Panc1 (cell line): ENCODE measurements at regions not wholly inside any gene's neighbourhood (a gene's known extent, or its start where the extent isn't known, plus 50 kb on each side); places are given as distances from the start of the nearest gene placed in this dataset.

Experiments used
- ATAC-seq: fragments of 200-7000 bp; cut with Tn5 transposase; 2 replicates; pipeline ENCODE4 v1.9.1; 2020; ENCODE audit warnings: mild to moderate bottlenecking, moderate library complexity
- BruUV-seq: library from RNA; stranded (reverse); fragments of 400-500 nt; replicated peaks from 2 replicates; lab custom pipeline; 2021; lab: Mats Ljungman, UMichigan
- CTCF ChIA-PET: fragments of 300-600 bp; sonication (Branson Sonifier 250); formaldehyde crosslinking; loops from one replicate; lab custom pipeline; 2022; ENCODE audit warnings: antibody characterized with exemption; lab: Charles Lee
- POLR2A ChIA-PET: fragments of 300-600 bp; sonication (Branson Sonifier 250); formaldehyde crosslinking; loops from one replicate; lab custom pipeline; 2022; ENCODE audit warnings: antibody characterized with exemption; lab: Charles Lee
- DNase-seq: peaks from one replicate; pipeline ENCODE4 v3.0.0-alpha.2; 2010; ENCODE audit warnings: low read depth, low spot score
- H3K27ac ChIP-seq: 2 replicates; pipeline ENCODE4 v1.5.1; 2011; ENCODE audit warnings: mild to moderate bottlenecking, low read length, inconsistent platforms
- H3K27me3 ChIP-seq: fragments of 200-500 bp; sonication (Bioruptor generic); 2 replicates; pipeline ENCODE4 v1.6.0; 2014; ENCODE audit warnings: low read length, inconsistent platforms; ENCODE audit not compliant: control insufficient read depth, insufficient read depth
- H3K36me3 ChIP-seq: fragments of 200-500 bp; sonication (Bioruptor generic); 2 replicates; pipeline ENCODE4 v1.5.1; 2014; ENCODE audit warnings: inconsistent platforms, mild to moderate bottlenecking, low read length, moderate library complexity; ENCODE audit not compliant: control insufficient read depth, insufficient read depth
- H3K4me1 ChIP-seq: 2 replicates; pipeline ENCODE4 v1.5.1; 2011; ENCODE audit warnings: inconsistent platforms, mild to moderate bottlenecking, low read length, moderate library complexity; ENCODE audit not compliant: control insufficient read depth, insufficient read depth
- H3K4me3 ChIP-seq, 2 experiments: 2 replicates each; pipeline ENCODE4 v1.5.1; 2011 to 2012; ENCODE audit warnings: low read depth in 2 of 2, low read length in 2 of 2, mild to moderate bottlenecking in 2 of 2, inconsistent platforms in 1 of 2, moderate library complexity in 1 of 2
- H3K9me3 ChIP-seq: fragments of 200-500 bp; sonication (Bioruptor generic); 2 replicates; pipeline ENCODE4 v1.5.1; 2014; ENCODE audit warnings: low read depth, mild to moderate bottlenecking, inconsistent platforms, low read length, moderate library complexity; ENCODE audit not compliant: control insufficient read depth, insufficient read depth
- POLR2AphosphoS5 ChIP-seq: IDR thresholded peaks from 2 replicates; pipeline ENCODE4 v1.6.1; 2012; ENCODE audit warnings: mild to moderate bottlenecking, low read depth, low read length, moderate library complexity
- REST ChIP-seq, 2 experiments: IDR thresholded peaks; 2 replicates each; pipeline ENCODE4 v1.6.1; 2011 to 2012; ENCODE audit warnings: low read depth in 2 of 2, control low read depth in 1 of 2, low read length in 1 of 2, mild to moderate bottlenecking in 1 of 2, moderate library complexity in 1 of 2; ENCODE audit not compliant: insufficient read depth in 1 of 2
- SIN3A ChIP-seq: IDR thresholded peaks from 2 replicates; pipeline ENCODE4 v1.6.1; 2012; ENCODE audit warnings: low read depth, mild to moderate bottlenecking, low read length, moderate library complexity, borderline replicate concordance; ENCODE audit not compliant: insufficient read depth
- TCF7L2 ChIP-seq: IDR thresholded peaks from 2 replicates; pipeline ENCODE4 v1.6.1; 2011; ENCODE audit warnings: mild to moderate bottlenecking, low read depth, low read length, inconsistent platforms
- in situ Hi-C: cut with HindIII; loops from 2 replicates; pipeline ENCODE4 v1.10.0; 2016; ENCODE audit warnings: low sequenced_read_pairs, low pct_unique_long_range_greater_than_20kb
- intact Hi-C: fragments of 100-400 bp; cut with micrococcal nuclease; formaldehyde crosslinking; loops from one replicate; pipeline ENCODE4 v1.10.0; 2022; ENCODE audit not compliant: unreplicated experiment
- TF ChIP-seq, protein P1 (sequence below): fragments of 450-650 bp; IDR thresholded peaks from 2 replicates; pipeline ENCODE4 v1.5.1; 2017; ENCODE audit warnings: mild to moderate bottlenecking

- no peak overlapping the region for H3K4me3 ChIP-seq
- H3K4me1 ChIP-seq: peaks cover 37% of the 10 kb centered on the region
- TF ChIP-seq REST (IDR thresholded peaks at IDR 0.05; ENCODE audit: insufficient read depth in 1 of 2, low read depth in 2 of 2, low read length in 1 of 2): no peak
- TF ChIP-seq POLR2AphosphoS5: no peak
- TF ChIP-seq TCF7L2: no peak
- no peak for TF ChIP-seq SIN3A
- TF ChIP-seq, protein P1, sequence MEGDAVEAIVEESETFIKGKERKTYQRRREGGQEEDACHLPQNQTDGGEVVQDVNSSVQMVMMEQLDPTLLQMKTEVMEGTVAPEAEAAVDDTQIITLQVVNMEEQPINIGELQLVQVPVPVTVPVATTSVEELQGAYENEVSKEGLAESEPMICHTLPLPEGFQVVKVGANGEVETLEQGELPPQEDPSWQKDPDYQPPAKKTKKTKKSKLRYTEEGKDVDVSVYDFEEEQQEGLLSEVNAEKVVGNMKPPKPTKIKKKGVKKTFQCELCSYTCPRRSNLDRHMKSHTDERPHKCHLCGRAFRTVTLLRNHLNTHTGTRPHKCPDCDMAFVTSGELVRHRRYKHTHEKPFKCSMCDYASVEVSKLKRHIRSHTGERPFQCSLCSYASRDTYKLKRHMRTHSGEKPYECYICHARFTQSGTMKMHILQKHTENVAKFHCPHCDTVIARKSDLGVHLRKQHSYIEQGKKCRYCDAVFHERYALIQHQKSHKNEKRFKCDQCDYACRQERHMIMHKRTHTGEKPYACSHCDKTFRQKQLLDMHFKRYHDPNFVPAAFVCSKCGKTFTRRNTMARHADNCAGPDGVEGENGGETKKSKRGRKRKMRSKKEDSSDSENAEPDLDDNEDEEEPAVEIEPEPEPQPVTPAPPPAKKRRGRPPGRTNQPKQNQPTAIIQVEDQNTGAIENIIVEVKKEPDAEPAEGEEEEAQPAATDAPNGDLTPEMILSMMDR: no peak
- no peaks in the 10 kb centered on the region for H3K36me3 ChIP-seq
- ATAC-seq (no peak), DNase-seq (no peak)
- peaks cover 20% of the 10 kb centered on the region; the same call in 1 of the 2 replicates for H3K9me3 ChIP-seq
- CTCF ChIA-PET: no interaction called here
- H3K27me3 ChIP-seq: no peaks in the 10 kb centered on the region
- in situ Hi-C loops: no loop called here
- peak overlapping the region; percentile 100 for H3K27ac ChIP-seq
- POLR2A ChIA-PET: no interaction called here
- no TSS peak for BruUV-seq
- intact Hi-C loops: loop anchor here (10.0 kb wide), 1 partner anchor 137 kb away; no protein-coding TSS in a partner anchor
Observed at GRCh38 chr12:75727577-75727976, 216.2 kb upstream of the KRR1 start.

DNA sequence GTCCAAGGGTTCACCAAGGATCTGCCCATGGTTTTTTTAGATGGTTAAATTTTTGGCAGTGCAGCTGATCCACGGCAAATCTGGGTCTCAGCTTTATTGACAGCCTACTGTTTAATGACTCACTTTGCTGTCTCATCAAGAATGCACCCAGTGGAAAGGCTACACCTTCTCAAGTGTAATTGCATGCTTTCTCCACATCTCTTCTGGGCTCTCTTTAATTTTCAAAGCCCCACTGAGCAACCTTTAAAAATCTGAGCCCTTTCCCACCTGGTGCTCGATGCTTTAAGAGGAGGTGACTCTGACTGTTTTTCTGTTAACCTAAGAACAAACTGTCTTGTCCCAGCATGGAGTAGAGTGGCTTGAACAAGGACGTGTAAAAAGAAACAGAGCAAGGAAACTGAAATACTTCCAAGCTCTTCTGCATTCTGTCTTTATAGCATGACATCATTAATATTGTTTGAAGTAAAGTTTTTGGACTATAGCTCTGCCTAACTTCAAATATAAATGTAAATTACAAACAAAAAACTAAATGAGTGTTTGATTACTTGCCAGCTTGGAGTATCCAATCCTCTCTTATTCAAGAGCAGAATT is 214.2 kb upstream of the KRR1 start:
- in situ Hi-C loops (no loop called here), intact Hi-C loops (loop anchor here (2.0 to 10.0 kb wide), 2 partner anchors 139 to 257 kb away; no protein-coding TSS in a partner anchor)
- peak; percentile 83 for ATAC-seq
- TF ChIP-seq REST (IDR thresholded peaks at IDR 0.05; ENCODE audit: insufficient read depth in 1 of 2, low read depth in 2 of 2, low read length in 1 of 2): no peak
- TF ChIP-seq, protein P1: peak; percentile 37
- no peaks in the 10 kb centered on the region for H3K36me3 ChIP-seq
- BruUV-seq: no TSS peak
- H3K27ac ChIP-seq: peak overlapping the region; percentile 100
- 0 out of 4 replicates have a peak overlapping the region, but pooled peaks of 1 of the 2 experiments have one; percentile 2 for H3K4me3 ChIP-seq
- no peaks in the 10 kb centered on the region for H3K27me3 ChIP-seq
- no peak for DNase-seq
- H3K9me3 ChIP-seq: peaks cover 20% of the 10 kb centered on the region; the same call in 1 of the 2 replicates
- POLR2A ChIA-PET: interaction anchor here (0.6 kb wide), 1 partner anchor 53 kb away, joined by 9 read pairs; no protein-coding TSS in a partner anchor
- CTCF ChIA-PET: no interaction called here
- peaks cover 56% of the 10 kb centered on the region for H3K4me1 ChIP-seq
